ENCODE measurements at regions not wholly inside any gene's neighbourhood (a gene's known extent, or its start where the extent isn't known, plus 50 kb on each side); places are given as distances from the start of the nearest gene placed in this dataset.

- TF ChIP-seq CTCF (IDR thresholded peaks at IDR 0.05), result no peak
These were observed 82.7 kb downstream of the SDR9C7 start for GRCh38 chr12:56851462-56851861.

GRCh38 chr12:56840922-56841321 lies 77.8 kb downstream of the HSD17B6 start:
- intact Hi-C loops (cut with DNase I, micrococcal nuclease), result no loop called here
- H3K4me1 ChIP-seq (ENCODE audit: low read depth), result no peaks in the 10 kb centered on the region
- no peak for TF ChIP-seq CTCF (IDR thresholded peaks at IDR 0.05)
- H3K36me3 ChIP-seq (ENCODE audit: low read depth), result no peaks in the 10 kb centered on the region
- no peak for ATAC-seq
- H3K9me3 ChIP-seq, result no peaks in the 10 kb centered on the region
- no peak for DNase-seq
- H3K4me3 ChIP-seq, result no peak overlapping the region

More at GRCh38 chr12:56851462-56851861, 82.7 kb downstream of the SDR9C7 start:
- no peak for ATAC-seq
- no peak for DNase-seq
- intact Hi-C loops (cut with DNase I, micrococcal nuclease), result no loop called here
- Histone ChIP-seq H3K4me3 (no peak overlapping the region), H3K9me3 (peaks cover 11% of the 10 kb centered on the region), H3K4me1 (ENCODE audit: low read depth) (no peaks in the 10 kb centered on the region), H3K36me3 (ENCODE audit: low read depth) (no peaks in the 10 kb centered on the region)

- intact Hi-C loops (cut with DNase I, micrococcal nuclease), result no loop called here
- Histone ChIP-seq H3K36me3 (ENCODE audit: low read depth) (no peaks in the 10 kb centered on the region), H3K9me3 (no peaks in the 10 kb centered on the region), H3K4me1 (ENCODE audit: low read depth) (no peaks in the 10 kb centered on the region), H3K4me3 (no peak overlapping the region)
- DNase-seq, result peak in 2 of 3 donors; percentile 67 to 69
- no peak for TF ChIP-seq CTCF (IDR thresholded peaks at IDR 0.05)
- ATAC-seq, result peak; percentile 56
These were observed 76.8 kb downstream of the HSD17B6 start for GRCh38 chr12:56839915-56840325.

GRCh38 chr12:56839489-56839848 lies 76.3 kb downstream of the HSD17B6 start:
- intact Hi-C loops (cut with DNase I, micrococcal nuclease), result no loop called here
- Histone ChIP-seq H3K9me3 (no peaks in the 10 kb centered on the region), H3K4me3 (no peak overlapping the region), H3K4me1 (ENCODE audit: low read depth) (no peaks in the 10 kb centered on the region), H3K36me3 (ENCODE audit: low read depth) (no peaks in the 10 kb centered on the region)
- DNase-seq (no peak), ATAC-seq (no peak)
- no peak for TF ChIP-seq CTCF (IDR thresholded peaks at IDR 0.05)

- no peak for TF ChIP-seq CTCF (IDR thresholded peaks at IDR 0.05)
- Histone ChIP-seq H3K4me1 (ENCODE audit: low read depth) (no peaks in the 10 kb centered on the region), H3K36me3 (ENCODE audit: low read depth) (no peaks in the 10 kb centered on the region), H3K9me3 (no peaks in the 10 kb centered on the region), H3K4me3 (no peak overlapping the region)
- no peak for DNase-seq
- intact Hi-C loops (cut with DNase I, micrococcal nuclease), result no loop called here
- ATAC-seq, result no peak
These were observed 75.7 kb downstream of the HSD17B6 start for GRCh38 chr12:56838621-56839488.

All from mucosa of descending colon (tissue), 3 donors.